ENCODE measurements at regions not wholly inside any gene's neighbourhood (a gene's known extent, or its start where the extent isn't known, plus 50 kb on each side); places are given as distances from the start of the nearest gene placed in this dataset.

- TF ChIP-seq POLR2AphosphoS5 (IDR thresholded peaks at IDR 0.05; ENCODE audit: borderline replicate concordance, low read depth, low read length): no peak
- TF ChIP-seq EZH2 (IDR thresholded peaks at IDR 0.05): no peak
- TF ChIP-seq FOXP2 (optimal IDR thresholded peaks at IDR 0.05; ENCODE audit: control extremely low read depth, extremely low read length, insufficient read depth): no peak
Observed at GRCh38 chr3:28698706-28699105, 350.1 kb upstream of the AZI2 start.

Data from SK-N-MC (cell line).